SK-N-SH (cell line): ENCODE measurements at regions not wholly inside any gene's neighbourhood (a gene's known extent, or its start where the extent isn't known, plus 50 kb on each side); places are given as distances from the start of the nearest gene placed in this dataset.

Experiments
- CTCF ChIA-PET: fragments of 300-600, 350-600 bp; formaldehyde crosslinking; extraction: SDS; loops from one replicate; lab custom pipeline; 2021; lab: Yijun Ruan, JAX
- POLR2A ChIA-PET: fragments of 350-600 bp; sonication (Branson Sonifier 250); formaldehyde crosslinking; extraction: SDS; loops from one replicate; lab custom pipeline; 2020; ENCODE audit warnings: antibody characterized with exemption, inconsistent platforms; lab: Yijun Ruan, JAX
- DNase-seq: peaks from one replicate; pipeline ENCODE4 v3.0.0; 2012
- H2AFZ ChIP-seq: fragments of 200-600 bp; sonication (generic); 2 replicates; pipeline ENCODE4 v1.8.1; 2016; ENCODE audit warnings: antibody characterized with exemption, mild to moderate bottlenecking, low read depth
- H3F3A ChIP-seq: fragments of 200-600 bp; sonication (generic); replicated peaks from 2 replicates; pipeline ENCODE3; 2016; ENCODE audit warnings: antibody characterized with exemption, mild to moderate bottlenecking; ENCODE audit not compliant: insufficient read depth
- H3K27ac ChIP-seq, 2 experiments: fragments of 200-500 bp in 1 of 2; fragments of 200-600 bp in 1 of 2; sonication (Bioruptor generic) in 1 of 2; sonication (generic), shearing (Covaris generic) in 1 of 2; 2 replicates each; pipeline versions ENCODE4 v1.5.1 to v1.6.1; 2014 to 2016; ENCODE audit warnings: low read depth in 2 of 2, inconsistent platforms in 1 of 2, low read length in 1 of 2, mild to moderate bottlenecking in 1 of 2, mixed read lengths in 1 of 2
- H3K27me3 ChIP-seq: fragments of 200-600 bp; sonication (generic), shearing (Covaris generic); 2 replicates; pipeline ENCODE4 v1.6.1; 2016; ENCODE audit warnings: mixed run types; ENCODE audit not compliant: insufficient read depth
- H3K36me3 ChIP-seq, 2 experiments: fragments of 200-500 bp in 1 of 2; fragments of 200-600 bp in 1 of 2; sonication (Bioruptor generic) in 1 of 2; sonication (generic) in 1 of 2; replicated peaks in 1 of 2; 2 replicates each; pipeline versions ENCODE3 to v1.5.1; 2014 to 2016; ENCODE audit warnings: low read length in 1 of 2, mild to moderate bottlenecking in 1 of 2; ENCODE audit not compliant: insufficient read depth in 2 of 2, control insufficient read depth in 1 of 2
- H3K4me1 ChIP-seq, 2 experiments: fragments of 200-500 bp in 1 of 2; fragments of 200-600 bp in 1 of 2; sonication (Bioruptor generic) in 1 of 2; sonication (generic), shearing (Covaris generic) in 1 of 2; 2 replicates each; pipeline versions ENCODE4 v1.5.1 to v1.6.1; 2014 to 2016; ENCODE audit warnings: low read depth in 1 of 2, low read length in 1 of 2, mixed run types in 1 of 2; ENCODE audit not compliant: insufficient read depth in 2 of 2, control insufficient read depth in 1 of 2
- H3K4me2 ChIP-seq: fragments of 200-600 bp; sonication (generic), shearing (Covaris generic); 2 replicates; pipeline ENCODE4 v1.6.1; 2017; ENCODE audit warnings: mixed run types
- H3K4me3 ChIP-seq, 2 experiments: fragments of 200-500 bp in 1 of 2; fragments of 200-600 bp in 1 of 2; sonication (Bioruptor generic) in 1 of 2; sonication (generic), shearing (Covaris generic) in 1 of 2; 2 replicates each; pipeline versions ENCODE4 v1.5.1 to v1.8.1; 2014 to 2016; ENCODE audit warnings: low read depth in 2 of 2, inconsistent platforms in 1 of 2, low read length in 1 of 2, mild to moderate bottlenecking in 1 of 2, mixed read lengths in 1 of 2, moderate library complexity in 1 of 2
- H3K79me2 ChIP-seq: fragments of 200-600 bp; sonication (generic); 2 replicates; pipeline ENCODE4 v1.8.1; 2017; ENCODE audit warnings: mild to moderate bottlenecking; ENCODE audit not compliant: insufficient read depth
- H3K9ac ChIP-seq: fragments of 200-600 bp; sonication (generic); 2 replicates; pipeline ENCODE4 v1.6.1; 2017; ENCODE audit warnings: mixed run types
- H3K9me2 ChIP-seq: fragments of 200-600 bp; sonication (generic); 2 replicates; pipeline ENCODE4 v1.6.1; 2017; ENCODE audit warnings: mixed run types
- H3K9me3 ChIP-seq: fragments of 200-600 bp; sonication (generic); 2 replicates; pipeline ENCODE4 v1.6.1; 2017; ENCODE audit warnings: mixed run types, mild to moderate bottlenecking, moderate library complexity
- H4K20me1 ChIP-seq: fragments of 200-600 bp; sonication (generic); 2 replicates; pipeline ENCODE4 v1.6.1; 2017; ENCODE audit warnings: mild to moderate bottlenecking, mixed run types; ENCODE audit not compliant: insufficient read depth
- CHD2 ChIP-seq: fragments of 150-350 bp; IDR thresholded peaks from 2 replicates; pipeline ENCODE4 v1.6.1; 2018; ENCODE audit warnings: low read length; ENCODE audit not compliant: partially characterized antibody
- ELF1 ChIP-seq: IDR thresholded peaks from 2 replicates; pipeline ENCODE4 v1.4.0; 2012
- EP300 ChIP-seq, 2 experiments: IDR thresholded peaks; 2 replicates each; pipeline versions ENCODE4 v1.4.0 to v1.6.1; 2012; ENCODE audit warnings: borderline replicate concordance in 1 of 2, low read depth in 1 of 2, low read length in 1 of 2
- EZH2phosphoT487 ChIP-seq: fragments of 200-600 bp; sonication (generic); IDR thresholded peaks from 2 replicates; pipeline ENCODE4 v1.6.1; 2017; ENCODE audit warnings: low read depth, mixed run types, mild to moderate bottlenecking, antibody characterized with exemption, moderate library complexity, borderline replicate concordance
- FOXJ3 ChIP-seq: sonication (generic); formaldehyde crosslinking; IDR thresholded peaks from 2 replicates; pipeline ENCODE4 v1.5.1; 2020; ENCODE audit warnings: mild to moderate bottlenecking, missing genetic modification reagents
- GABPA ChIP-seq: IDR thresholded peaks from 2 replicates; pipeline ENCODE4 v1.4.0; 2012; ENCODE audit warnings: low read depth, mild to moderate bottlenecking
- MEF2A ChIP-seq: IDR thresholded peaks from 2 replicates; pipeline ENCODE4 v1.4.0; 2012; ENCODE audit warnings: low read depth, borderline replicate concordance
- MXI1 ChIP-seq: IDR thresholded peaks from 2 replicates; pipeline ENCODE4 v1.6.1; 2012; ENCODE audit warnings: mild to moderate bottlenecking, low read depth, low read length, improper control_type of control experiment
- POLR2AphosphoS5 ChIP-seq: IDR thresholded peaks from 2 replicates; pipeline ENCODE4 v1.6.1; 2012; ENCODE audit warnings: low read depth, low read length
- RAD21 ChIP-seq: IDR thresholded peaks from 2 replicates; pipeline ENCODE4 v1.6.1; 2012; ENCODE audit warnings: mild to moderate bottlenecking, low read length
- SIN3A ChIP-seq: IDR thresholded peaks from 2 replicates; pipeline ENCODE4 v1.6.1; 2012; ENCODE audit warnings: low read depth, mild to moderate bottlenecking, low read length, moderate library complexity, borderline replicate concordance
- WGBS: methylation state at CpG from one replicate; pipeline ENCODE4 v1.1.6; 2017; ENCODE audit warnings: low lambda C conversion rate; 5-methylcytosine and 5-hydroxymethylcytosine counted together
- TF ChIP-seq, protein P1 (sequence below): IDR thresholded peaks from 2 replicates; pipeline ENCODE4 v1.4.0; 2012; ENCODE audit warnings: low read depth, borderline replicate concordance
- TF ChIP-seq, protein P2 (sequence below): fragments of 200-600 bp; sonication (generic); IDR thresholded peaks from 2 replicates; pipeline ENCODE4 v1.6.1; 2017; ENCODE audit warnings: antibody characterized with exemption, mild to moderate bottlenecking, moderate library complexity
- TF ChIP-seq, protein P3 (sequence below): fragments of 150-350 bp; IDR thresholded peaks from 2 replicates; pipeline ENCODE4 v1.6.1; 2016; ENCODE audit warnings: mild to moderate bottlenecking, low read depth, low read length
- TF ChIP-seq, protein P4 (sequence below): IDR thresholded peaks from 2 replicates; pipeline ENCODE4 v1.6.1; 2012; ENCODE audit warnings: mild to moderate bottlenecking, low read depth, low read length, moderate library complexity

- H3K4me3 ChIP-seq = no peak overlapping the region
- no peaks in the 10 kb centered on the region for H3K9me2 ChIP-seq
- H3K4me1 ChIP-seq = no peaks in the 10 kb centered on the region
- no peaks in the 10 kb centered on the region for H4K20me1 ChIP-seq
- ChIA-PET POLR2A (no interaction called here), CTCF (interaction anchor here (1.1 kb wide), 1 partner anchor 921 kb away, joined by 3 read pairs; no protein-coding TSS in a partner anchor)
- peaks cover 4% of the 10 kb centered on the region for H3F3A ChIP-seq
- H3K79me2 ChIP-seq = no peaks in the 10 kb centered on the region
- H3K36me3 ChIP-seq = no peaks in the 10 kb centered on the region
- no peak overlapping the region for H3K9ac ChIP-seq
- H3K27ac ChIP-seq = no peak overlapping the region
- DNase-seq = no peak
- H3K9me3 ChIP-seq = no peaks in the 10 kb centered on the region
- no peak overlapping the region for H3K4me2 ChIP-seq
- 58% methylated on average over 1 of the region's 1 CpG for WGBS
- H2AFZ ChIP-seq = peak overlapping the region; percentile 24; the same call in 1 of the 2 replicates
- TF ChIP-seq, protein P1, sequence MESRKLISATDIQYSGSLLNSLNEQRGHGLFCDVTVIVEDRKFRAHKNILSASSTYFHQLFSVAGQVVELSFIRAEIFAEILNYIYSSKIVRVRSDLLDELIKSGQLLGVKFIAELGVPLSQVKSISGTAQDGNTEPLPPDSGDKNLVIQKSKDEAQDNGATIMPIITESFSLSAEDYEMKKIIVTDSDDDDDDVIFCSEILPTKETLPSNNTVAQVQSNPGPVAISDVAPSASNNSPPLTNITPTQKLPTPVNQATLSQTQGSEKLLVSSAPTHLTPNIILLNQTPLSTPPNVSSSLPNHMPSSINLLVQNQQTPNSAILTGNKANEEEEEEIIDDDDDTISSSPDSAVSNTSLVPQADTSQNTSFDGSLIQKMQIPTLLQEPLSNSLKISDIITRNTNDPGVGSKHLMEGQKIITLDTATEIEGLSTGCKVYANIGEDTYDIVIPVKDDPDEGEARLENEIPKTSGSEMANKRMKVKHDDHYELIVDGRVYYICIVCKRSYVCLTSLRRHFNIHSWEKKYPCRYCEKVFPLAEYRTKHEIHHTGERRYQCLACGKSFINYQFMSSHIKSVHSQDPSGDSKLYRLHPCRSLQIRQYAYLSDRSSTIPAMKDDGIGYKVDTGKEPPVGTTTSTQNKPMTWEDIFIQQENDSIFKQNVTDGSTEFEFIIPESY = no peak
- no peak for TF ChIP-seq ELF1
- TF ChIP-seq EZH2phosphoT487 = no peak
- no peak for TF ChIP-seq MXI1
- TF ChIP-seq POLR2AphosphoS5 = no peak
- TF ChIP-seq, protein P2, sequence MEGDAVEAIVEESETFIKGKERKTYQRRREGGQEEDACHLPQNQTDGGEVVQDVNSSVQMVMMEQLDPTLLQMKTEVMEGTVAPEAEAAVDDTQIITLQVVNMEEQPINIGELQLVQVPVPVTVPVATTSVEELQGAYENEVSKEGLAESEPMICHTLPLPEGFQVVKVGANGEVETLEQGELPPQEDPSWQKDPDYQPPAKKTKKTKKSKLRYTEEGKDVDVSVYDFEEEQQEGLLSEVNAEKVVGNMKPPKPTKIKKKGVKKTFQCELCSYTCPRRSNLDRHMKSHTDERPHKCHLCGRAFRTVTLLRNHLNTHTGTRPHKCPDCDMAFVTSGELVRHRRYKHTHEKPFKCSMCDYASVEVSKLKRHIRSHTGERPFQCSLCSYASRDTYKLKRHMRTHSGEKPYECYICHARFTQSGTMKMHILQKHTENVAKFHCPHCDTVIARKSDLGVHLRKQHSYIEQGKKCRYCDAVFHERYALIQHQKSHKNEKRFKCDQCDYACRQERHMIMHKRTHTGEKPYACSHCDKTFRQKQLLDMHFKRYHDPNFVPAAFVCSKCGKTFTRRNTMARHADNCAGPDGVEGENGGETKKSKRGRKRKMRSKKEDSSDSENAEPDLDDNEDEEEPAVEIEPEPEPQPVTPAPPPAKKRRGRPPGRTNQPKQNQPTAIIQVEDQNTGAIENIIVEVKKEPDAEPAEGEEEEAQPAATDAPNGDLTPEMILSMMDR = no peak
- TF ChIP-seq FOXJ3 (CRISPR knock-in tag) = no peak
- no peak for TF ChIP-seq EP300 (IDR thresholded peaks at IDR 0.05; ENCODE audit: borderline replicate concordance in 1 of 2, low read depth in 1 of 2, low read length in 1 of 2)
- TF ChIP-seq, protein P3, sequence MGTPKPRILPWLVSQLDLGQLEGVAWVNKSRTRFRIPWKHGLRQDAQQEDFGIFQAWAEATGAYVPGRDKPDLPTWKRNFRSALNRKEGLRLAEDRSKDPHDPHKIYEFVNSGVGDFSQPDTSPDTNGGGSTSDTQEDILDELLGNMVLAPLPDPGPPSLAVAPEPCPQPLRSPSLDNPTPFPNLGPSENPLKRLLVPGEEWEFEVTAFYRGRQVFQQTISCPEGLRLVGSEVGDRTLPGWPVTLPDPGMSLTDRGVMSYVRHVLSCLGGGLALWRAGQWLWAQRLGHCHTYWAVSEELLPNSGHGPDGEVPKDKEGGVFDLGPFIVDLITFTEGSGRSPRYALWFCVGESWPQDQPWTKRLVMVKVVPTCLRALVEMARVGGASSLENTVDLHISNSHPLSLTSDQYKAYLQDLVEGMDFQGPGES = no peak
- TF ChIP-seq MEF2A = no peak
- no peak for TF ChIP-seq CHD2
- TF ChIP-seq RAD21 = no peak
- no peak for TF ChIP-seq GABPA
- TF ChIP-seq, protein P4, sequence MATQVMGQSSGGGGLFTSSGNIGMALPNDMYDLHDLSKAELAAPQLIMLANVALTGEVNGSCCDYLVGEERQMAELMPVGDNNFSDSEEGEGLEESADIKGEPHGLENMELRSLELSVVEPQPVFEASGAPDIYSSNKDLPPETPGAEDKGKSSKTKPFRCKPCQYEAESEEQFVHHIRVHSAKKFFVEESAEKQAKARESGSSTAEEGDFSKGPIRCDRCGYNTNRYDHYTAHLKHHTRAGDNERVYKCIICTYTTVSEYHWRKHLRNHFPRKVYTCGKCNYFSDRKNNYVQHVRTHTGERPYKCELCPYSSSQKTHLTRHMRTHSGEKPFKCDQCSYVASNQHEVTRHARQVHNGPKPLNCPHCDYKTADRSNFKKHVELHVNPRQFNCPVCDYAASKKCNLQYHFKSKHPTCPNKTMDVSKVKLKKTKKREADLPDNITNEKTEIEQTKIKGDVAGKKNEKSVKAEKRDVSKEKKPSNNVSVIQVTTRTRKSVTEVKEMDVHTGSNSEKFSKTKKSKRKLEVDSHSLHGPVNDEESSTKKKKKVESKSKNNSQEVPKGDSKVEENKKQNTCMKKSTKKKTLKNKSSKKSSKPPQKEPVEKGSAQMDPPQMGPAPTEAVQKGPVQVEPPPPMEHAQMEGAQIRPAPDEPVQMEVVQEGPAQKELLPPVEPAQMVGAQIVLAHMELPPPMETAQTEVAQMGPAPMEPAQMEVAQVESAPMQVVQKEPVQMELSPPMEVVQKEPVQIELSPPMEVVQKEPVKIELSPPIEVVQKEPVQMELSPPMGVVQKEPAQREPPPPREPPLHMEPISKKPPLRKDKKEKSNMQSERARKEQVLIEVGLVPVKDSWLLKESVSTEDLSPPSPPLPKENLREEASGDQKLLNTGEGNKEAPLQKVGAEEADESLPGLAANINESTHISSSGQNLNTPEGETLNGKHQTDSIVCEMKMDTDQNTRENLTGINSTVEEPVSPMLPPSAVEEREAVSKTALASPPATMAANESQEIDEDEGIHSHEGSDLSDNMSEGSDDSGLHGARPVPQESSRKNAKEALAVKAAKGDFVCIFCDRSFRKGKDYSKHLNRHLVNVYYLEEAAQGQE = no peak
- no peak for TF ChIP-seq SIN3A
- no peaks in the 10 kb centered on the region for H3K27me3 ChIP-seq
Observed at GRCh38 chr4:181908168-181908567, 335.0 kb upstream of the TENM3 start.
